Panc1 (cell line): ENCODE measurements at regions not wholly inside any gene's neighbourhood (a gene's known extent, or its start where the extent isn't known, plus 50 kb on each side); places are given as distances from the start of the nearest gene placed in this dataset.

Experiments used
- CTCF ChIP-seq: fragments of 450-650 bp; IDR thresholded peaks from 2 replicates; pipeline ENCODE4 v1.5.1; 2017; ENCODE audit warnings: mild to moderate bottlenecking
- POLR2AphosphoS5 ChIP-seq: IDR thresholded peaks from 2 replicates; pipeline ENCODE4 v1.6.1; 2012; ENCODE audit warnings: mild to moderate bottlenecking, low read depth, low read length, moderate library complexity
- REST ChIP-seq, 2 experiments: IDR thresholded peaks; 2 replicates each; pipeline ENCODE4 v1.6.1; 2011 to 2012; ENCODE audit warnings: low read depth in 2 of 2, control low read depth in 1 of 2, low read length in 1 of 2, mild to moderate bottlenecking in 1 of 2, moderate library complexity in 1 of 2; ENCODE audit not compliant: insufficient read depth in 1 of 2
- TCF7L2 ChIP-seq: IDR thresholded peaks from 2 replicates; pipeline ENCODE4 v1.6.1; 2011; ENCODE audit warnings: mild to moderate bottlenecking, low read depth, low read length, inconsistent platforms

GRCh38 chr13:109605846-109606245 is 180.5 kb downstream of the IRS2 start:
- TF ChIP-seq CTCF = no peak
- TF ChIP-seq POLR2AphosphoS5 = no peak
- no peak for TF ChIP-seq REST (IDR thresholded peaks at IDR 0.05; ENCODE audit: insufficient read depth in 1 of 2, low read depth in 2 of 2, low read length in 1 of 2)
- no peak for TF ChIP-seq TCF7L2
